GM23248 (cell line): ENCODE measurements at regions not wholly inside any gene's neighbourhood (a gene's known extent, or its start where the extent isn't known, plus 50 kb on each side); places are given as distances from the start of the nearest gene placed in this dataset.

Experiments
- DNase-seq: peaks from one replicate; pipeline ENCODE4 v3.0.0-alpha.2; 2015
- H2AFZ ChIP-seq: fragments of 200-600 bp; sonication (generic); 2 replicates; pipeline ENCODE4 v1.6.1; 2016; ENCODE audit warnings: antibody characterized with exemption
- H3F3A ChIP-seq: fragments of 200-600 bp; sonication (generic); 2 replicates; pipeline ENCODE4 v1.6.1; 2016; ENCODE audit warnings: mild to moderate bottlenecking, antibody characterized with exemption, mixed run types; ENCODE audit not compliant: insufficient read depth
- H3K27ac ChIP-seq: fragments of 200-600 bp; sonication (generic); 2 replicates; pipeline ENCODE4 v1.5.1; 2016; ENCODE audit warnings: mild to moderate bottlenecking
- H3K27me3 ChIP-seq: fragments of 200-600 bp; sonication (generic); replicated peaks from 2 replicates; pipeline ENCODE4 v1.6.1; 2016; ENCODE audit warnings: mild to moderate bottlenecking; ENCODE audit not compliant: insufficient read depth
- H3K36me3 ChIP-seq: fragments of 200-600 bp; sonication (generic); 2 replicates; pipeline ENCODE4 v1.6.1; 2016; ENCODE audit warnings: low read depth, mild to moderate bottlenecking
- H3K4me1 ChIP-seq: fragments of 200-600 bp; sonication (generic); 2 replicates; pipeline ENCODE4 v1.6.1; 2016; ENCODE audit warnings: mild to moderate bottlenecking; ENCODE audit not compliant: insufficient read depth
- H3K4me2 ChIP-seq: fragments of 200-600 bp; sonication (generic); one replicate; pipeline ENCODE4 v1.6.1; 2016; ENCODE audit warnings: mild to moderate bottlenecking; ENCODE audit not compliant: unreplicated experiment
- H3K4me3 ChIP-seq: fragments of 200-600 bp; sonication (generic); 2 replicates; pipeline ENCODE4 v1.5.1; 2016; ENCODE audit warnings: mild to moderate bottlenecking
- H3K79me2 ChIP-seq: fragments of 200-600 bp; sonication (generic); 2 replicates; pipeline ENCODE4 v1.6.1; 2016; ENCODE audit warnings: mild to moderate bottlenecking; ENCODE audit not compliant: insufficient read depth
- H3K9ac ChIP-seq: fragments of 200-600 bp; sonication (generic); 2 replicates; pipeline ENCODE4 v1.6.1; 2016; ENCODE audit warnings: mild to moderate bottlenecking
- H3K9me2 ChIP-seq: fragments of 200-600 bp; sonication (generic); 2 replicates; pipeline ENCODE4 v1.6.1; 2016; ENCODE audit warnings: mixed run types, mild to moderate bottlenecking, moderate library complexity; ENCODE audit not compliant: insufficient read depth
- H3K9me3 ChIP-seq: fragments of 200-600 bp; sonication (generic); one replicate; pipeline ENCODE4 v1.6.1; 2017; ENCODE audit warnings: low read depth
- H4K20me1 ChIP-seq: fragments of 200-600 bp; sonication (generic); 2 replicates; pipeline ENCODE4 v1.6.0; 2016; ENCODE audit not compliant: insufficient read depth
- EZH2 ChIP-seq: fragments of 200-600 bp; sonication (generic); IDR thresholded peaks from 2 replicates; pipeline ENCODE4 v1.6.1; 2018; ENCODE audit warnings: antibody characterized with exemption, mild to moderate bottlenecking; ENCODE audit not compliant: insufficient read depth, poor library complexity, severe bottlenecking
- EZH2phosphoT487 ChIP-seq: fragments of 200-600 bp; sonication (generic); IDR thresholded peaks from 2 replicates; pipeline ENCODE4 v1.6.1; 2018; ENCODE audit warnings: antibody characterized with exemption, moderate library complexity, mild to moderate bottlenecking, low read depth; ENCODE audit not compliant: insufficient read depth
- WGBS, 2 experiments: methylation state at CpG; one replicate each; pipeline ENCODE4 v1.1.6; 2015 to 2017; ENCODE audit warnings: low lambda C conversion rate in 2 of 2, low coverage in 1 of 2; ENCODE audit errors: missing lambda C conversion rate in 2 of 2; 5-methylcytosine and 5-hydroxymethylcytosine counted together
- in situ Hi-C: fragments of 300-500 bp; cut with MboI; formaldehyde crosslinking; loops from 2 replicates; pipeline ENCODE4 v1.15.0; 2020

DNA sequence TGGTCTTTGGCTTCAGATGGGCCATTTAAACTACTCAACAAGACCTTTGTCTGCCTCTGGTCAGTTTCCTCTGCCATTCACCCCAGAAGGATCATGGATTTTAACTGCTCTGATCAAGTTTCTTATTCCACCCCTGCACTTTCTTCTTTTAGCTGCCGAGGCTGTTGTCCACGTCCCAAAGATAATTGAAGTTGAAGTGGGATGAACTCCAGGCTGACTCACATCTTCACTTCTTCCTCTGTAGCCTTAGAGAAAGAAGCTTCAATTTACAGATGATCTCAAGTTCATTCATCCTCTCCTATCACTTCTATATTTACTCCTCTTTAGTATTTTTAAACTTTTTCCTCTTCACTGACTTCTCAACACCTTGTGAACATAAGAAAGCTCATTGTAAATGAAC, 651.6 kb downstream of the UTRN start:
- H3K4me3 ChIP-seq = no peak overlapping the region; the same call in 1 of the 2 replicates
- H3F3A ChIP-seq = peaks cover 10% of the 10 kb centered on the region
- H3K9me3 ChIP-seq = no peaks in the 10 kb centered on the region
- no peaks in the 10 kb centered on the region for H3K9me2 ChIP-seq
- H3K4me2 ChIP-seq = peak overlapping the region; percentile 39
- peak overlapping the region; percentile 58 for H2AFZ ChIP-seq
- WGBS, 2 experiments = 0% methylated on average over 2 of the region's 2 CpGs
- no peak overlapping the region for H3K27ac ChIP-seq
- DNase-seq = peak; percentile 63
- no peaks in the 10 kb centered on the region for H3K27me3 ChIP-seq
- no peaks in the 10 kb centered on the region for H4K20me1 ChIP-seq
- H3K9ac ChIP-seq = no peak overlapping the region
- no peaks in the 10 kb centered on the region for H3K79me2 ChIP-seq
- in situ Hi-C loops = no loop called here
- no peak for TF ChIP-seq EZH2
- no peak for TF ChIP-seq EZH2phosphoT487
- no peaks in the 10 kb centered on the region for H3K36me3 ChIP-seq
- H3K4me1 ChIP-seq = peaks cover 20% of the 10 kb centered on the region

DNA sequence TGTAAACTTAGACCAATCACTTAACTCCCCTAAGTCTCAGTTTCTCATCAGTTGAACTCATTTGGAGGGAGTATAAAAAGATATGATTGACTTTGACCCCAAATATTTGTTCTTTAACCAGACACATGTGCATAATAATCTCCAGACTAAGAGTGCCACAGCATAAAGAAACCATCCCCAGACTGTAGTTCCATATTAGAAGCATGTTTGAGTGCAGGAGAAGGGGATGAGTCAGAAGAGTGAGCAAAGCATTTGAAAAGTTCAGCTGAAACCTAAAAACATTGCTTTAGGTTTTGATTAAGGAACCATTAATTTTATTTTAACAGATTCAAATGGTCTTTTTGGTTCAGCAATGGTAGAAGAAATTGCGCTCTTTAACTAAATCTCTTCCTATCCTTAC, 654.8 kb downstream of the UTRN start:
- TF ChIP-seq EZH2phosphoT487 (no peak), EZH2 (no peak)
- H3K27ac ChIP-seq = no peak overlapping the region
- H3K27me3 ChIP-seq = no peaks in the 10 kb centered on the region
- peaks cover 20% of the 10 kb centered on the region for H3K4me1 ChIP-seq
- H3K4me3 ChIP-seq = no peak overlapping the region
- no peaks in the 10 kb centered on the region for H3K9me2 ChIP-seq
- 93 to 97% methylated on average over 1 of the region's 1 CpG for WGBS, 2 experiments
- H3K9ac ChIP-seq = no peak overlapping the region
- no peaks in the 10 kb centered on the region for H4K20me1 ChIP-seq
- H3K79me2 ChIP-seq = no peaks in the 10 kb centered on the region
- H3K36me3 ChIP-seq = no peaks in the 10 kb centered on the region
- H3F3A ChIP-seq = peaks cover 10% of the 10 kb centered on the region
- DNase-seq = peak; percentile 62
- no peaks in the 10 kb centered on the region for H3K9me3 ChIP-seq
- no peak overlapping the region for H3K4me2 ChIP-seq
- peak overlapping the region; percentile 46; the same call in 1 of the 2 replicates for H2AFZ ChIP-seq
- in situ Hi-C loops = no loop called here

DNA sequence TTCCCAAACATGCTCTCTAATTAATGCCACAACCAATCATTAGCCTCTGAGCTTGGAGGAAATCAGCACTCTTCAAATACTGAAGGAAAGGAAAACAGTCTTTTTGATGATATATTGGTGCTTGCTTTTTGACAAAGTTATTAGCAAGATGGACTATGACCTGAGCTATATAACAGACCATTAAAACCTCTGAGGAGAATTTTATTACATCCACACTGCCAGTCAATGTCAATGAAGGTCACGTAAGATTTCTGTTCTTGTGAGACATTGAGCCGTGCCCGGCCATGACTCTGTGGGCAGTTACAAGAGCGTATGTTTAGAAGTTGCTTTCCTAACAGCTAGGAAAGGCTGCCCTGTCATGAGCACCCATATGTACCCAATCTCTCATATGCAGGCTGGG, 659.0 kb downstream of the UTRN start:
- in situ Hi-C loops = no loop called here
- no peak overlapping the region for H2AFZ ChIP-seq
- H3K27ac ChIP-seq = no peak overlapping the region
- H3K4me3 ChIP-seq = no peak overlapping the region
- H3K9ac ChIP-seq = no peak overlapping the region
- peaks cover 10% of the 10 kb centered on the region for H3K4me1 ChIP-seq
- H3K9me3 ChIP-seq = no peaks in the 10 kb centered on the region
- H3K27me3 ChIP-seq = no peaks in the 10 kb centered on the region
- H3K79me2 ChIP-seq = no peaks in the 10 kb centered on the region
- TF ChIP-seq EZH2phosphoT487 = no peak
- H3K36me3 ChIP-seq = no peaks in the 10 kb centered on the region
- 68 to 72% methylated on average over 4 of the region's 4 CpGs for WGBS, 2 experiments
- no peaks in the 10 kb centered on the region; the same call in 1 of the 2 replicates for H3F3A ChIP-seq
- no peaks in the 10 kb centered on the region for H3K9me2 ChIP-seq
- no peak for DNase-seq
- H4K20me1 ChIP-seq = no peaks in the 10 kb centered on the region
- no peak overlapping the region for H3K4me2 ChIP-seq

DNA sequence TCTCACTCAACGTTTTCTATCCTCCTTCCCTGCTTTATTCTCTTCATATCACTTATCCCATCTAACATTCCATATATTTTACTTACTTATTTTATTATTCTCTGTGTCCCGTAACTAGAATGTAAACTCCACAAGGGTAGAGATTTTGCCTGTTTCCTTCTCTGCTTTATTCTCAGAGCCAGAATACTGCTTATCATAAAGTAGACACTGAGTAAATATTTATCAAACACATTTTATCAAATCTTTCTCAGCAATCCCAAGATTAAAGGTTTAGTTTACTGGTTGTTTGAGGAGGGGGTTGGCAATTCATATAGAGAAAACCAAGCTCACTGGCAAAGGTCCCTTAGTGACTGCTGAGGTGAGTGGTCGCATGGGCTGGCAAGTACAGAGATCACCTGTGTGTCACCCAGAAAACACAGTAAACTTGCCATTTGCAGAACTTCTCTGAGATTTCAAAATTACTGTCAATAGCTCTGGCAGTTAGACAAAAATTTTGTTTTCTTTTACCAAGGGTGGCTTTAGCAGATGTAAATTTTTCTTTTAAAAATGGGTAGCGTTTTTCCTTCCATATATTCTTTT, 662.4 kb downstream of the UTRN start:
- Histone ChIP-seq H3K79me2 (no peaks in the 10 kb centered on the region), H3F3A (no peaks in the 10 kb centered on the region), H3K9me2 (no peaks in the 10 kb centered on the region), H3K4me3 (no peak overlapping the region), H3K9ac (no peak overlapping the region), H3K9me3 (no peaks in the 10 kb centered on the region), H3K27ac (no peak overlapping the region), H4K20me1 (no peaks in the 10 kb centered on the region), H2AFZ (no peak overlapping the region), H3K4me1 (no peaks in the 10 kb centered on the region; the same call in 1 of the 2 replicates), H3K4me2 (no peak overlapping the region), H3K36me3 (no peaks in the 10 kb centered on the region), H3K27me3 (no peaks in the 10 kb centered on the region)
- in situ Hi-C loops = no loop called here
- WGBS, 2 experiments = 87 to 93% methylated on average over 4 of the region's 4 CpGs
- DNase-seq = no peak
- TF ChIP-seq EZH2phosphoT487 (no peak), EZH2 (no peak)
